ENCODE measurements at regions not wholly inside any gene's neighbourhood (a gene's known extent, or its start where the extent isn't known, plus 50 kb on each side); places are given as distances from the start of the nearest gene placed in this dataset.

DNA sequence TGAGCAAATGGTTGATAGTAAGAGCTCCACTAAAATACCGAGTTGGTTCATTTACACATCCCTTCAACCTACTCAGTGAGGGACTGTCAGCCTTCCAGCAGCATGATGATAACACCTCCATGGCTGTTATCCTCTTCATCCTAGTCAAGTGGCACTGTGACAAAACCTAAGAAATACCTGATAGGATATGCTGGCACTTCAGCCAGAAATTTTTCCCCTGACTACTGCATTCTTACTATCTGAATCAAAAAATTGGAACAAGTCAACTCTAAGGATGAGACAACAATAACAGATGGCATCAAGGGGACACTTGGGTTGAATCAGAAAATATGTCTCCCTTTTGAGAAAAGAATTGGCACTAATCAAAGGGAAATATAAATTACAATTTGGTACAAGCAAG, 193.9 kb downstream of the KCTD12 start:
- intact Hi-C loops (cut with micrococcal nuclease): no loop called here
- Mint-ChIP-seq H3K36me3 (no peaks in the 10 kb centered on the region), H3K9me3 (no peaks in the 10 kb centered on the region), H3K27ac (no peak overlapping the region), H3K4me3 (no peak overlapping the region), H3K27me3 (no peaks in the 10 kb centered on the region), H3K4me1 (ENCODE audit: low read depth) (no peaks in the 10 kb centered on the region)
- ChIA-PET CTCF (interaction anchor here (0.7 kb wide), 1 partner anchor 23 kb away, joined by 4 read pairs; no protein-coding TSS in a partner anchor), POLR2A (no interaction called here)
- no peak for DNase-seq

- ChIA-PET POLR2A (no interaction called here), CTCF (no interaction called here)
- H3K36me3 Mint-ChIP-seq: no peaks in the 10 kb centered on the region
- H3K4me3 Mint-ChIP-seq: no peak overlapping the region
- H3K9me3 Mint-ChIP-seq: no peaks in the 10 kb centered on the region
- no peaks in the 10 kb centered on the region for H3K27me3 Mint-ChIP-seq
- DNase-seq: no peak
- H3K4me1 Mint-ChIP-seq (ENCODE audit: low read depth): no peaks in the 10 kb centered on the region
- no peak overlapping the region for H3K27ac Mint-ChIP-seq
- intact Hi-C loops (cut with micrococcal nuclease): no loop called here
These were observed 195.6 kb downstream of the KCTD12 start for GRCh38 chr13:76690611-76691010.

- ChIA-PET CTCF (no interaction called here), POLR2A (no interaction called here)
- intact Hi-C loops (cut with micrococcal nuclease): no loop called here
- Mint-ChIP-seq H3K4me3 (no peak overlapping the region), H3K9me3 (no peaks in the 10 kb centered on the region), H3K27me3 (no peaks in the 10 kb centered on the region), H3K36me3 (no peaks in the 10 kb centered on the region), H3K4me1 (ENCODE audit: low read depth) (no peaks in the 10 kb centered on the region), H3K27ac (no peak overlapping the region)
- peak; percentile 14 for DNase-seq
These were observed 198.7 kb downstream of the KCTD12 start for GRCh38 chr13:76687467-76687866.

DNA sequence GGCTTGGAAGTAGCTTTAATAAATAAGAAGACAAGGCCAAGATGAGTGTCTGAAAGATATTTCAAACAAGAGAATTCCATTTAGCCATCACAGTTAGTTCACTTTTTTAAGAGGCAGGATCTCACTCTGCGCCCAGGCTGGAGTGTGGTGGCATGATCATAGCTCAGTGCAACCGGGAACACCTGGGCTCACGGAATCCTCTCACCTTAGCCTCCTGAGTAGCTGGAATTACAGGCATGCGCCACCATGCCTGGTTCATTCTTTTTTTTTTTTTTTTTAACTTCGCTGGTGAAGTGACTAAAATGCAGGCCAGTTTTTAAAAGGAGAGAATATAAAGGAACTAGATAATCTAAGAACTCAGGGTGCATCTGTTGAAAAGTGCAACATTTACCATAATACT, 200.3 kb downstream of the KCTD12 start:
- Mint-ChIP-seq H3K36me3 (no peaks in the 10 kb centered on the region), H3K27me3 (no peaks in the 10 kb centered on the region), H3K4me3 (no peak overlapping the region), H3K27ac (no peak overlapping the region), H3K4me1 (ENCODE audit: low read depth) (no peaks in the 10 kb centered on the region), H3K9me3 (no peaks in the 10 kb centered on the region)
- ChIA-PET CTCF (no interaction called here), POLR2A (no interaction called here)
- DNase-seq: no peak
- intact Hi-C loops (cut with micrococcal nuclease): no loop called here

GRCh38 chr13:76684336-76684735, 201.9 kb downstream of the KCTD12 start:
- Mint-ChIP-seq H3K27me3 (no peaks in the 10 kb centered on the region), H3K4me3 (no peak overlapping the region), H3K27ac (no peak overlapping the region), H3K4me1 (ENCODE audit: low read depth) (no peaks in the 10 kb centered on the region), H3K36me3 (no peaks in the 10 kb centered on the region), H3K9me3 (no peaks in the 10 kb centered on the region)
- CTCF ChIA-PET: interaction anchor here (1.0 kb wide), 1 partner anchor 220 kb away, joined by 3 read pairs; no protein-coding TSS in a partner anchor
- no peak for DNase-seq
- intact Hi-C loops (cut with micrococcal nuclease): no loop called here
- POLR2A ChIA-PET: no interaction called here

DNA sequence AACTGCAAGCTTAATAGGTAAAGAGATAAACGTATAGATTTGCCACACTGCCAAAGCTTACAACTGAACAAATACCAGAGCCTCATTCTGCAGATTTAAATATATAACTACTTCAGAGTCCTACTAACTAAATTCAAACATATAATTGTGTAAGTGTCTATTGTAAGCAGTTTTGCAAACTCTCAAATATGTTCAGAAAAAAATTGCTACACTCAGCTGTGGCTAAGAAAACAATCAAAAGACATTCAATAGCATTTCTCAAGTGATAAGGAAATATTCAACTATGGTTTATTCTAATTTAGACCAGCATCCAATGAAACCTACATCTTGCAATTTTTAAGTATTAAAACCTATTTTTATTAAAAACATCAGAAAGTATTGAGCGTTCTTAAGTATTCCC, 202.4 kb downstream of the KCTD12 start:
- CTCF ChIA-PET: interaction anchor here (1.0 kb wide), 1 partner anchor 220 kb away, joined by 3 read pairs; no protein-coding TSS in a partner anchor
- intact Hi-C loops (cut with micrococcal nuclease): no loop called here

GRCh38 chr13:76683168-76683567, 203.0 kb downstream of the KCTD12 start:
- Mint-ChIP-seq H3K4me3 (no peak overlapping the region), H3K27ac (no peak overlapping the region), H3K4me1 (ENCODE audit: low read depth) (no peaks in the 10 kb centered on the region), H3K9me3 (no peaks in the 10 kb centered on the region), H3K36me3 (no peaks in the 10 kb centered on the region), H3K27me3 (no peaks in the 10 kb centered on the region)
- ChIA-PET CTCF (no interaction called here), POLR2A (no interaction called here)
- intact Hi-C loops (cut with micrococcal nuclease): no loop called here
- DNase-seq: no peak

More for the DNA sequence above, 202.4 kb downstream of the KCTD12 start:
- Mint-ChIP-seq H3K36me3 (no peaks in the 10 kb centered on the region), H3K27ac (no peak overlapping the region), H3K27me3 (no peaks in the 10 kb centered on the region), H3K9me3 (no peaks in the 10 kb centered on the region), H3K4me1 (ENCODE audit: low read depth) (no peaks in the 10 kb centered on the region), H3K4me3 (no peak overlapping the region)
- POLR2A ChIA-PET: no interaction called here
- DNase-seq: no peak

DNA sequence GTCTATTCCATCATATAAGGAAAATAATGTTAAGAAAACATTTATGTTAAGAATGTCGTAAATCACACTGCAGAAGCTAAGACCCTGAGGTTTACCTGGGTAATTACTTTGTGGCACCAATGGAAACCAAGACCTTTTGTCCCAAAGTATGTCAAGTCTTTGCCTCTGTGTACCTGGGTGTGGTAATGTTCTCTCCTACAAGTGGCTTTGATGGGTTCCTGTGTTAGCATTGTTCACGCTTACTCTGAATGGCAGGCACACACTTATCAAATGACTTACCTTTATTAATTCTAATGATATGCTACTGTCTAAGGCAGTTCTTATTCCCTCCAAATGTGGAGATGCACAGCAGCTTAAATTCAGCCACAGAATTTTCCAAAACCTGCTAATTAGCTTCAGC, 206.1 kb downstream of the KCTD12 start:
- no peak overlapping the region for H3K27ac Mint-ChIP-seq
- H3K4me3 Mint-ChIP-seq: no peak overlapping the region
- no peaks in the 10 kb centered on the region for H3K27me3 Mint-ChIP-seq
- intact Hi-C loops (cut with micrococcal nuclease): no loop called here
- no peaks in the 10 kb centered on the region for H3K36me3 Mint-ChIP-seq
- POLR2A ChIA-PET: no interaction called here
- CTCF ChIA-PET: no interaction called here
- no peaks in the 10 kb centered on the region for H3K4me1 Mint-ChIP-seq (ENCODE audit: low read depth)
- DNase-seq: no peak
- H3K9me3 Mint-ChIP-seq: no peaks in the 10 kb centered on the region

DNA sequence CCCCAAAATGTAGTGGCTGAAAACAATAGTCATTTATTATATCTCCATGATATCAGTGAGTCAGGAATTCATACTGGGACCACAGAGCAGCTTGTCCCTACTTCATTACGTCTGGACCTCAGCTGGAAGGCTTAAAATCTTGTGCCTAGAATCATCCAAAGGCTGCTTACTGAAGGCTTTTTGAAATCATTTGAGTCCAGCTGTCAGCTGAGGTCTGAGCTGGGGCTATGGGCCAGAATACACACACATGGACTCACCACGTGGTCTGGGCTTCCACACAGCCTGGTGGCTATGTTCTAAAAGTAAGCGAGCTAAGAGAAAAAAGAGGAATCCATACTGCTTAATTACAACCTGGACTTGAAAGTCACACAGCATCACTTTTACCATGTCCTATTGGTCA, 209.2 kb downstream of the KCTD12 start:
- Mint-ChIP-seq H3K27me3 (peaks cover 2% of the 10 kb centered on the region), H3K9me3 (no peaks in the 10 kb centered on the region), H3K27ac (no peak overlapping the region), H3K36me3 (no peaks in the 10 kb centered on the region), H3K4me1 (ENCODE audit: low read depth) (no peaks in the 10 kb centered on the region), H3K4me3 (no peak overlapping the region)
- DNase-seq: no peak
- ChIA-PET POLR2A (no interaction called here), CTCF (no interaction called here)
- intact Hi-C loops (cut with micrococcal nuclease): no loop called here

- H3K36me3 Mint-ChIP-seq: no peaks in the 10 kb centered on the region
- no peaks in the 10 kb centered on the region for H3K9me3 Mint-ChIP-seq
- peaks cover 2% of the 10 kb centered on the region for H3K27me3 Mint-ChIP-seq
- ChIA-PET CTCF (no interaction called here), POLR2A (no interaction called here)
- H3K4me1 Mint-ChIP-seq (ENCODE audit: low read depth): no peaks in the 10 kb centered on the region
- H3K27ac Mint-ChIP-seq: no peak overlapping the region
- intact Hi-C loops (cut with micrococcal nuclease): no loop called here
- no peak overlapping the region for H3K4me3 Mint-ChIP-seq
- no peak for DNase-seq
These were observed 213.8 kb downstream of the KCTD12 start for GRCh38 chr13:76672420-76672819.

- Mint-ChIP-seq H3K27ac (no peak overlapping the region), H3K36me3 (no peaks in the 10 kb centered on the region), H3K27me3 (no peaks in the 10 kb centered on the region), H3K4me3 (no peak overlapping the region), H3K4me1 (ENCODE audit: low read depth) (no peaks in the 10 kb centered on the region), H3K9me3 (no peaks in the 10 kb centered on the region)
- DNase-seq: no peak
- ChIA-PET CTCF (interaction anchor here (0.6 to 1.7 kb wide), 4 partner anchors 9 to 311 kb away, joined by 3 to 8 read pairs (median 4); no protein-coding TSS in a partner anchor), POLR2A (no interaction called here)
- intact Hi-C loops (cut with micrococcal nuclease): no loop called here
These were observed 217.5 kb downstream of the KCTD12 start for GRCh38 chr13:76668716-76669115.

DNA sequence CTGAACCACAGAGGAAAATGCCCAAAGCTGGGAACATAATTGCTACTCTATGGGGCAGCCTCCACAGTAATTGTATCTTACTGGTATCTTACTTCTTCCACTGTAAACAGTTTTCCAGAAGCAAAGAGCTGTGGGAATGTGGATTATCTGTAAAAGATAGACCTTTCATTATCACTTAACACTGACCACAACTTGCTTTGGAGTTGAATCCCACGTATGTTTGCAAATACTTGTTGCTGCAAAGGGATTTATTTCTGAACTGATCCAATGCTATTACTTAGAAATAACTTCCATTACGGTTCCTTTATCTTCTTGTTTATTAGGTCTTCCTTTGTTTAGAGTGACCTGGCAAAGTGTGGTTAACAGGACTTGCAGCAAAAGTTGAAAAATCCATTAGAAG, 218.1 kb downstream of the KCTD12 start:
- intact Hi-C loops (cut with micrococcal nuclease): no loop called here
- no peak for DNase-seq
- Mint-ChIP-seq H3K9me3 (no peaks in the 10 kb centered on the region), H3K4me3 (no peak overlapping the region), H3K36me3 (no peaks in the 10 kb centered on the region), H3K27ac (no peak overlapping the region), H3K4me1 (ENCODE audit: low read depth) (no peaks in the 10 kb centered on the region), H3K27me3 (no peaks in the 10 kb centered on the region)
- CTCF ChIA-PET: interaction anchor here (1.7 kb wide), 2 partner anchors 10 to 235 kb away, joined by 4 to 8 read pairs; no protein-coding TSS in a partner anchor
- POLR2A ChIA-PET: no interaction called here

DNA sequence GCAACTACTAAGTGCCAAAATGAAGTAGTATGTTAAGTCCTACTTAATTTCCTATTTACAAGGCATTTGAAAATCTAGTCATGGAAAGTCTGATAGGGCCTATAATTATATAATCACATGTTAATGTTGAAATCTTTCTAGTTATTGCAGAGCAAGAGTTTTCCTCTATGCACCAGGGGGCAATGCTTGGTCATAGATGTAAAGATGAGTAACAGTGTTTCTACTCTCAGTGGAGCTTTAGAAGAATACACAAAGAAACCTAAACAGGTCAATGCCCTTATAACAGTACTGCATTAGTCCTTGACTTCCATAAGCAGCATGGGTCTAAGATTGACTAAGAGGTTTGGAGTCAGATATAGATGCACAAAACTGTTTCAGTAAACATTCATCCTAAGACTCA, 218.7 kb downstream of the KCTD12 start:
- intact Hi-C loops (cut with micrococcal nuclease): loop anchor here (1.0 kb wide), 1 partner anchor 236 kb away; no protein-coding TSS in a partner anchor
- Mint-ChIP-seq H3K4me3 (no peak overlapping the region), H3K27ac (no peak overlapping the region), H3K36me3 (no peaks in the 10 kb centered on the region), H3K4me1 (ENCODE audit: low read depth) (no peaks in the 10 kb centered on the region), H3K27me3 (no peaks in the 10 kb centered on the region), H3K9me3 (no peaks in the 10 kb centered on the region)
- POLR2A ChIA-PET: no interaction called here
- CTCF ChIA-PET: interaction anchor here (1.7 kb wide), 1 partner anchor 236 kb away, joined by 8 read pairs; no protein-coding TSS in a partner anchor
- DNase-seq: no peak
